HS-27A (cell line): ENCODE measurements at regions not wholly inside any gene's neighbourhood (a gene's known extent, or its start where the extent isn't known, plus 50 kb on each side); places are given as distances from the start of the nearest gene placed in this dataset.

Experiments used
- DNase-seq: peaks from one replicate; pipeline ENCODE4 v3.0.0-alpha.2; 2012; ENCODE audit warnings: low read depth, missing footprints

GRCh38 chr18:45378308-45378707 is 237.0 kb upstream of the SLC14A2 start:
- DNase-seq = no peak

- no peak for DNase-seq
Measured at GRCh38 chr18:45378933-45379332, 236.3 kb upstream of the SLC14A2 start.

- DNase-seq = no peak
Measured at GRCh38 chr18:45379903-45380302, 235.4 kb upstream of the SLC14A2 start.

- DNase-seq = no peak
Measured at GRCh38 chr18:45381282-45381681, 234.0 kb upstream of the SLC14A2 start.

- DNase-seq = no peak
Measured at GRCh38 chr18:45383228-45383627, 232.0 kb upstream of the SLC14A2 start.

GRCh38 chr18:45384137-45384961 is 230.9 kb upstream of the SLC14A2 start:
- DNase-seq = peak; percentile 41

GRCh38 chr18:45384962-45385315 is 230.3 kb upstream of the SLC14A2 start:
- no peak for DNase-seq

GRCh38 chr18:45386041-45386655 is 229.1 kb upstream of the SLC14A2 start:
- DNase-seq = no peak

GRCh38 chr18:45387229-45387628 is 228.0 kb upstream of the SLC14A2 start:
- no peak for DNase-seq

GRCh38 chr18:45398448-45398847 is 216.8 kb upstream of the SLC14A2 start:
- no peak for DNase-seq

- no peak for DNase-seq
Measured at GRCh38 chr18:45399146-45399545, 216.1 kb upstream of the SLC14A2 start.

- DNase-seq = no peak
Measured at GRCh38 chr18:45399643-45400042, 215.6 kb upstream of the SLC14A2 start.

- DNase-seq = peak; percentile 17
Measured at GRCh38 chr18:45402485-45403056, 212.7 kb upstream of the SLC14A2 start.

- DNase-seq = no peak
Measured at GRCh38 chr18:45403341-45404049, 211.8 kb upstream of the SLC14A2 start.

GRCh38 chr18:45408218-45408617 is 207.1 kb upstream of the SLC14A2 start:
- no peak for DNase-seq

GRCh38 chr18:45409971-45410370 is 205.3 kb upstream of the SLC14A2 start:
- no peak for DNase-seq

- DNase-seq = no peak
Measured at GRCh38 chr18:45412577-45412976, 202.7 kb upstream of the SLC14A2 start.

GRCh38 chr18:45413180-45413836 is 202.0 kb upstream of the SLC14A2 start:
- DNase-seq = no peak

- no peak for DNase-seq
Measured at GRCh38 chr18:45415614-45416013, 199.7 kb upstream of the SLC14A2 start.

GRCh38 chr18:45416168-45416567 is 199.1 kb upstream of the SLC14A2 start:
- no peak for DNase-seq

- no peak for DNase-seq
Measured at GRCh38 chr18:45417392-45417791, 197.9 kb upstream of the SLC14A2 start.

GRCh38 chr18:45423659-45424058 is 191.6 kb upstream of the SLC14A2 start:
- DNase-seq = no peak
